ENCODE measurements at regions not wholly inside any gene's neighbourhood (a gene's known extent, or its start where the extent isn't known, plus 50 kb on each side); places are given as distances from the start of the nearest gene placed in this dataset.

DNA sequence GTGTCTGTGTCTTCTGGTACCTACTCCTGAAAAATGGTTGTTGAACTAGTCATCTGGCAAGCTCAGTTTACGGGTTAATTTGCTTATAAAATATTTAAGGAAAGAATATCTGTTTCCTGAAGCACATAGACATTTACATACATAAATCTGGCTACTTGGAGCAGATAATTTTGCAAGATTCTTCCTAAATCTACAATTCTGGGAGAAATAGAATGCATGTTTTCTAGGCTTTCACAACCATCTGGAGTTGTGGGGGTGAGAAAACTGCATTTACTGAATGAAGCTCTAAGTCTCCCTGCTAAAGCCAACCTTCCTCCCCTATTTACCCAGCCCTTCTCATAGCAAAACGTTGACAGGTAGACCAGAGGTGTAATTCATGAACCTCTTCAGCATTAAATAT lies 393.7 kb upstream of the ARGLU1 start:
- TF ChIP-seq SNAI2 (CRISPR knock-in tag; IDR thresholded peaks at IDR 0.05) (no peak), CSDC2 (CRISPR knock-in tag; IDR thresholded peaks at IDR 0.05) (no peak), ARNTL (CRISPR knock-in tag; IDR thresholded peaks at IDR 0.05; ENCODE audit: borderline replicate concordance, low read depth) (no peak), GLIS3 (CRISPR knock-in tag; IDR thresholded peaks at IDR 0.05) (no peak)
- TF ChIP-seq, protein P1, sequence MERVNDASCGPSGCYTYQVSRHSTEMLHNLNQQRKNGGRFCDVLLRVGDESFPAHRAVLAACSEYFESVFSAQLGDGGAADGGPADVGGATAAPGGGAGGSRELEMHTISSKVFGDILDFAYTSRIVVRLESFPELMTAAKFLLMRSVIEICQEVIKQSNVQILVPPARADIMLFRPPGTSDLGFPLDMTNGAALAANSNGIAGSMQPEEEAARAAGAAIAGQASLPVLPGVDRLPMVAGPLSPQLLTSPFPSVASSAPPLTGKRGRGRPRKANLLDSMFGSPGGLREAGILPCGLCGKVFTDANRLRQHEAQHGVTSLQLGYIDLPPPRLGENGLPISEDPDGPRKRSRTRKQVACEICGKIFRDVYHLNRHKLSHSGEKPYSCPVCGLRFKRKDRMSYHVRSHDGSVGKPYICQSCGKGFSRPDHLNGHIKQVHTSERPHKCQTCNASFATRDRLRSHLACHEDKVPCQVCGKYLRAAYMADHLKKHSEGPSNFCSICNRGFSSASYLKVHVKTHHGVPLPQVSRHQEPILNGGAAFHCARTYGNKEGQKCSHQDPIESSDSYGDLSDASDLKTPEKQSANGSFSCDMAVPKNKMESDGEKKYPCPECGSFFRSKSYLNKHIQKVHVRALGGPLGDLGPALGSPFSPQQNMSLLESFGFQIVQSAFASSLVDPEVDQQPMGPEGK (CRISPR knock-in tag; IDR thresholded peaks at IDR 0.05; ENCODE audit: borderline replicate concordance): no peak
- TF ChIP-seq, protein P2, sequence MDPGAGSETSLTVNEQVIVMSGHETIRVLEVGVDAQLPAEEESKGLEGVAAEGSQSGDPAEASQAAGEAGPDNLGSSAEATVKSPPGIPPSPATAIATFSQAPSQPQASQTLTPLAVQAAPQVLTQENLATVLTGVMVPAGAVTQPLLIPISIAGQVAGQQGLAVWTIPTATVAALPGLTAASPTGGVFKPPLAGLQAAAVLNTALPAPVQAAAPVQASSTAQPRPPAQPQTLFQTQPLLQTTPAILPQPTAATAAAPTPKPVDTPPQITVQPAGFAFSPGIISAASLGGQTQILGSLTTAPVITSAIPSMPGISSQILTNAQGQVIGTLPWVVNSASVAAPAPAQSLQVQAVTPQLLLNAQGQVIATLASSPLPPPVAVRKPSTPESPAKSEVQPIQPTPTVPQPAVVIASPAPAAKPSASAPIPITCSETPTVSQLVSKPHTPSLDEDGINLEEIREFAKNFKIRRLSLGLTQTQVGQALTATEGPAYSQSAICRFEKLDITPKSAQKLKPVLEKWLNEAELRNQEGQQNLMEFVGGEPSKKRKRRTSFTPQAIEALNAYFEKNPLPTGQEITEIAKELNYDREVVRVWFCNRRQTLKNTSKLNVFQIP (CRISPR knock-in tag; IDR thresholded peaks at IDR 0.05; ENCODE audit: borderline replicate concordance, low read depth): no peak
- TF ChIP-seq, protein P3, sequence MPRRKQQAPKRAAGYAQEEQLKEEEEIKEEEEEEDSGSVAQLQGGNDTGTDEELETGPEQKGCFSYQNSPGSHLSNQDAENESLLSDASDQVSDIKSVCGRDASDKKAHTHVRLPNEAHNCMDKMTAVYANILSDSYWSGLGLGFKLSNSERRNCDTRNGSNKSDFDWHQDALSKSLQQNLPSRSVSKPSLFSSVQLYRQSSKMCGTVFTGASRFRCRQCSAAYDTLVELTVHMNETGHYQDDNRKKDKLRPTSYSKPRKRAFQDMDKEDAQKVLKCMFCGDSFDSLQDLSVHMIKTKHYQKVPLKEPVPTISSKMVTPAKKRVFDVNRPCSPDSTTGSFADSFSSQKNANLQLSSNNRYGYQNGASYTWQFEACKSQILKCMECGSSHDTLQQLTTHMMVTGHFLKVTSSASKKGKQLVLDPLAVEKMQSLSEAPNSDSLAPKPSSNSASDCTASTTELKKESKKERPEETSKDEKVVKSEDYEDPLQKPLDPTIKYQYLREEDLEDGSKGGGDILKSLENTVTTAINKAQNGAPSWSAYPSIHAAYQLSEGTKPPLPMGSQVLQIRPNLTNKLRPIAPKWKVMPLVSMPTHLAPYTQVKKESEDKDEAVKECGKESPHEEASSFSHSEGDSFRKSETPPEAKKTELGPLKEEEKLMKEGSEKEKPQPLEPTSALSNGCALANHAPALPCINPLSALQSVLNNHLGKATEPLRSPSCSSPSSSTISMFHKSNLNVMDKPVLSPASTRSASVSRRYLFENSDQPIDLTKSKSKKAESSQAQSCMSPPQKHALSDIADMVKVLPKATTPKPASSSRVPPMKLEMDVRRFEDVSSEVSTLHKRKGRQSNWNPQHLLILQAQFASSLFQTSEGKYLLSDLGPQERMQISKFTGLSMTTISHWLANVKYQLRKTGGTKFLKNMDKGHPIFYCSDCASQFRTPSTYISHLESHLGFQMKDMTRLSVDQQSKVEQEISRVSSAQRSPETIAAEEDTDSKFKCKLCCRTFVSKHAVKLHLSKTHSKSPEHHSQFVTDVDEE (CRISPR knock-in tag; IDR thresholded peaks at IDR 0.05): no peak
